ENCODE measurements at regions not wholly inside any gene's neighbourhood (a gene's known extent, or its start where the extent isn't known, plus 50 kb on each side); places are given as distances from the start of the nearest gene placed in this dataset.

GRCh38 chr4:133713340-133713739 lies 488.2 kb downstream of the PABPC4L start:
- WGBS, 2 experiments (ENCODE audit: extremely low coverage in 2 of 2, insufficient read length in 1 of 2): no CpG with 5 or more reads among the region's 3 CpGs
- H3K23ac ChIP-seq (ENCODE audit: low read depth, low read length): no peak overlapping the region
- H3K79me1 ChIP-seq (ENCODE audit: low read depth in 1 of 2, low read length in 2 of 2): no peaks in the 10 kb centered on the region
- H2AK9ac ChIP-seq (replicated peaks; ENCODE audit: low read depth, low read length, poor library complexity): no peak overlapping the region
- H3K9me1 ChIP-seq (ENCODE audit: insufficient read depth, low read length): no peaks in the 10 kb centered on the region
- no peak overlapping the region for H2BK120ac ChIP-seq (ENCODE audit: low read depth, low read length)
- H2BK15ac ChIP-seq (ENCODE audit: low read depth, low read length): no peak overlapping the region
- dilution Hi-C loops (cut with HindIII; ENCODE audit: low sequenced_read_pairs, unreplicated experiment) (no loop called here), in situ Hi-C loops (cut with MboI; ENCODE audit: low sequenced_read_pairs) (no loop called here), intact Hi-C loops (cut with micrococcal nuclease) (no loop called here)
- H2BK5ac ChIP-seq (ENCODE audit: low read depth, low read length, poor library complexity, severe bottlenecking): no peak overlapping the region
- H4K20me1 ChIP-seq (ENCODE audit: insufficient read depth, low read length): no peaks in the 10 kb centered on the region
- H4K8ac ChIP-seq (ENCODE audit: low read depth in 2 of 2, low read length in 2 of 2): no peak overlapping the region
- no peak overlapping the region for H3K27ac ChIP-seq (ENCODE audit: insufficient read depth, low read length)
- H3K56ac ChIP-seq (ENCODE audit: extremely low read depth, insufficient read depth, low read length): no peak overlapping the region
- H2AK5ac ChIP-seq (ENCODE audit: low read depth, low read length): no peak overlapping the region
- no peaks in the 10 kb centered on the region for H3K27me3 ChIP-seq (ENCODE audit: control insufficient read depth, insufficient read depth, low read length)
- BruUV-seq (replicated peaks): no TSS peak
- H3K9me3 ChIP-seq (ENCODE audit: control insufficient read depth, insufficient read depth, low read length): no peaks in the 10 kb centered on the region
- H2BK20ac ChIP-seq (ENCODE audit: low read depth, low read length): no peak overlapping the region
- no peak overlapping the region for H3K4me2 ChIP-seq (ENCODE audit: low read depth, low read length)
- ChIA-PET POLR2A (ENCODE audit: unreplicated experiment) (no interaction called here), CTCF (no interaction called here)
- no peaks in the 10 kb centered on the region for H3K36me3 ChIP-seq (ENCODE audit: control insufficient read depth, insufficient read depth, low read length)
- no peak overlapping the region for H3K4ac ChIP-seq (ENCODE audit: low read depth, low read length)
- no peak overlapping the region for H3K14ac ChIP-seq (replicated peaks; ENCODE audit: low read depth, low read length)
- H4K5ac ChIP-seq (ENCODE audit: low read depth, low read length): no peak overlapping the region
- H3K4me1 ChIP-seq (ENCODE audit: control insufficient read depth, insufficient read depth, low read length): no peaks in the 10 kb centered on the region
- H3K9ac ChIP-seq (ENCODE audit: low read depth, low read length): no peak overlapping the region
- H3K18ac ChIP-seq (ENCODE audit: low read depth, low read length): no peak overlapping the region
- no peak for TF ChIP-seq RCOR1 (IDR thresholded peaks at IDR 0.05; ENCODE audit: insufficient replicate concordance, low read length)
- H3K4me3 ChIP-seq (ENCODE audit: insufficient read depth, low read depth, low read length): no peak overlapping the region
- no peak for ATAC-seq (ENCODE audit: low read depth)
- DNase-seq: no peak
- H4K91ac ChIP-seq (ENCODE audit: insufficient read depth, low read depth, low read length): no peak overlapping the region
- H2AFZ ChIP-seq (replicated peaks; ENCODE audit: low read length, poor library complexity): no peak overlapping the region

Measured in IMR-90 (cell line).